Loucy (cell line): ENCODE measurements at regions not wholly inside any gene's neighbourhood (a gene's known extent, or its start where the extent isn't known, plus 50 kb on each side); places are given as distances from the start of the nearest gene placed in this dataset.

Experiments
- H2AFZ ChIP-seq: fragments of 200-600 bp; sonication (generic); 2 replicates; pipeline ENCODE4 v1.6.0; 2016; ENCODE audit warnings: antibody characterized with exemption, mild to moderate bottlenecking, low read length, moderate library complexity
- H3F3A ChIP-seq: fragments of 200-600 bp; 2 replicates; pipeline ENCODE4 v1.6.0; 2016; ENCODE audit warnings: antibody characterized with exemption, low read depth, mild to moderate bottlenecking
- H3K27me3 ChIP-seq: fragments of 200-600 bp; sonication (generic); 2 replicates; pipeline ENCODE4 v1.6.1; 2014; ENCODE audit warnings: low read length, mild to moderate bottlenecking; ENCODE audit not compliant: insufficient read depth, poor library complexity, severe bottlenecking
- H3K36me3 ChIP-seq: fragments of 200-600 bp; sonication (generic); 2 replicates; pipeline ENCODE4 v1.6.1; 2016; ENCODE audit warnings: low read length; ENCODE audit not compliant: insufficient read depth
- H3K4me1 ChIP-seq: fragments of 200-600 bp; sonication (generic); 2 replicates; pipeline ENCODE4 v1.5.1; 2014; ENCODE audit warnings: low read length, mild to moderate bottlenecking; ENCODE audit not compliant: insufficient read depth, poor library complexity, severe bottlenecking
- H3K4me2 ChIP-seq: fragments of 200-600 bp; sonication (generic); 2 replicates; pipeline ENCODE4 v1.6.0; 2014; ENCODE audit warnings: antibody characterized with exemption, low read length, low read depth, mild to moderate bottlenecking; ENCODE audit not compliant: poor library complexity, severe bottlenecking
- H3K4me3 ChIP-seq: fragments of 200-600 bp; sonication (generic); 2 replicates; pipeline ENCODE4 v1.5.1; 2014; ENCODE audit warnings: low read length, mild to moderate bottlenecking, mixed read lengths; ENCODE audit not compliant: poor library complexity, severe bottlenecking
- H3K79me2 ChIP-seq: fragments of 200-600 bp; sonication (generic); 2 replicates; pipeline ENCODE4 v1.6.1; 2014; ENCODE audit warnings: low read length; ENCODE audit not compliant: insufficient read depth
- H3K9ac ChIP-seq: fragments of 200-600 bp; sonication (generic); 2 replicates; pipeline ENCODE4 v1.6.0; 2014; ENCODE audit warnings: mild to moderate bottlenecking, low read depth, low read length, moderate library complexity; ENCODE audit not compliant: poor library complexity, severe bottlenecking
- H3K9me2 ChIP-seq: fragments of 200-600 bp; sonication (generic); replicated peaks from 2 replicates; pipeline ENCODE4 v1.6.1; 2016; ENCODE audit warnings: low read depth, low read length, mixed read lengths
- H3K9me3 ChIP-seq: fragments of 200-600 bp; sonication (generic); 2 replicates; pipeline ENCODE4 v1.6.1; 2014; ENCODE audit warnings: mild to moderate bottlenecking, antibody characterized with exemption, low read length, low read depth; ENCODE audit not compliant: insufficient read depth
- H4K20me1 ChIP-seq: fragments of 200-600 bp; sonication (generic); 2 replicates; pipeline ENCODE4 v1.6.0; 2014; ENCODE audit warnings: antibody characterized with exemption, low read length, mild to moderate bottlenecking; ENCODE audit not compliant: insufficient read depth, poor library complexity, severe bottlenecking
- CTCF ChIP-seq: fragments of 200-600 bp; sonication (generic); conservative IDR thresholded peaks from 2 replicates; pipeline ENCODE4 v1.5.1; 2014; ENCODE audit warnings: mild to moderate bottlenecking, antibody characterized with exemption, low read length
- EZH2phosphoT487 ChIP-seq: fragments of 200-600 bp; IDR thresholded peaks from 2 replicates; pipeline ENCODE4 v1.6.1; 2018; ENCODE audit warnings: antibody characterized with exemption, mild to moderate bottlenecking, moderate library complexity, borderline replicate concordance

GRCh38 chr3:46090161-46090591 lies 62.9 kb upstream of the XCR1 start:
- Histone ChIP-seq H3K36me3 (no peaks in the 10 kb centered on the region), H3K4me1 (peaks cover 26% of the 10 kb centered on the region), H3K4me3 (no peak overlapping the region), H3K4me2 (no peak overlapping the region), H3F3A (no peaks in the 10 kb centered on the region), H3K9me3 (no peaks in the 10 kb centered on the region), H3K9ac (no peak overlapping the region), H2AFZ (no peak overlapping the region), H3K79me2 (no peaks in the 10 kb centered on the region), H3K27me3 (no peaks in the 10 kb centered on the region), H4K20me1 (no peaks in the 10 kb centered on the region), H3K9me2 (no peaks in the 10 kb centered on the region)
- no peak for TF ChIP-seq EZH2phosphoT487
- TF ChIP-seq CTCF: no peak

DNA sequence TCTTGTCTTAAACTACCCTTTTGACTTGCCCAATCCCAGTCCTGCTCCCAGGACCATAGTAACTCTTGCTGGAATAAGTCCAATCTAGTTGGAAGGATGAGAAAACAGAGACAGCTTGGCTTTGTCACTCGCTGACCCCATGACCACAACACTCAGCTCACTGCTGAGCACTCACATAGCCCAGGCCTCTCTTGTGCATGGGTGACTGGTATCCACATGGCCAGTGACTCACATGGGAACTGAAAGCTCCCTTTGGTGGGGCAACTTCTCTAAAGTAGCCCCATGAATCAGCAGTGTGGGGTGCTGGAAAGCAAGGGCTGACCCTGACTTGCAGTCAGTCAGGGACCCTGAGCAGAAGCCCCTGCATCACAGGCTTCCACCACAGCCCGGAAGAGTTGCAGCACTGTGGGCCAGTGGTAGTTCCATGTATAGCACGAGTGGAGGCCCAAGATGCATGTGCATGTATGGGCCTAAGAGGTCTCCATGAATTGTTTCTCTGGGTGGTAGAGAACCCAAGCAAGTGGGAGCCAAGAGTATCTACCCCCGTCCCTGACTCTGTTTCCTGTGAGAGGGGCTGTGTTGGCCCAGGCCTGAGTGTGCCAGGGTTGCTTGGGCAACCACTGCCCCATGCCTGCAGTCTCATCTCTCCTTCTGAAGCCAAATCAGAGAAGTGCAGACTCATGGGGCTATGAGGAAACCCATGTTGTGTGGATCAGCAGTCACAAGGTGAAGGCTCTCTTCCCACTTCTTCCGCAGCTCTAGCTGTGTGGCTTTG lies 62.1 kb upstream of the XCR1 start:
- Histone ChIP-seq H3F3A (no peaks in the 10 kb centered on the region), H3K79me2 (no peaks in the 10 kb centered on the region), H3K27me3 (no peaks in the 10 kb centered on the region), H3K36me3 (no peaks in the 10 kb centered on the region), H4K20me1 (no peaks in the 10 kb centered on the region), H2AFZ (no peak overlapping the region), H3K9me2 (no peaks in the 10 kb centered on the region), H3K4me1 (peaks cover 26% of the 10 kb centered on the region), H3K9ac (no peak overlapping the region), H3K4me3 (no peak overlapping the region), H3K9me3 (no peaks in the 10 kb centered on the region), H3K4me2 (no peak overlapping the region)
- TF ChIP-seq CTCF (no peak), EZH2phosphoT487 (no peak)

DNA sequence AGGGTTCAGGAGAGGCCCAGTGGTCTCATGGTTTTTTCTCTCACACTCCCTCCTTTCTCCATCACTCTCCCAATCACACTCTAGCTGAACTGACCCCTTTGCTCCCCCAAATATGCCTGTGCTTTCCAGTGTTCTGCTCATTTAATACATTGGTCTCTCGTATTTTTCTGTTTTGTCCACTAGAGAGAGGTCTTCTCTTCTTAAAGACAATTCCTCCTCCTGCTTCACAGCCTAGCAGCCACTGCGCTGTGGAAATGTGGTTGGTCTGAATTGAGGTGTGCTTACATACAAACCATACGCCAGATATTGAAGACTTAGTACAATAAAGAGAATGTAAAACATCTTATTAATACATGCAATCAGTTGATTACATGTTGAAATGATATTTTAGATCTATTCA lies 60.6 kb upstream of the XCR1 start:
- Histone ChIP-seq H3K9ac (no peak overlapping the region), H3K4me1 (peaks cover 14% of the 10 kb centered on the region), H3K9me2 (no peaks in the 10 kb centered on the region), H3K4me2 (no peak overlapping the region), H3K36me3 (no peaks in the 10 kb centered on the region), H3K27me3 (no peaks in the 10 kb centered on the region), H3K4me3 (no peak overlapping the region), H4K20me1 (no peaks in the 10 kb centered on the region), H3F3A (no peaks in the 10 kb centered on the region), H2AFZ (no peak overlapping the region), H3K79me2 (no peaks in the 10 kb centered on the region), H3K9me3 (no peaks in the 10 kb centered on the region)
- TF ChIP-seq EZH2phosphoT487 (no peak), CTCF (peak; percentile 69)
